ENCODE measurements at regions not wholly inside any gene's neighbourhood (a gene's known extent, or its start where the extent isn't known, plus 50 kb on each side); places are given as distances from the start of the nearest gene placed in this dataset.

DNA sequence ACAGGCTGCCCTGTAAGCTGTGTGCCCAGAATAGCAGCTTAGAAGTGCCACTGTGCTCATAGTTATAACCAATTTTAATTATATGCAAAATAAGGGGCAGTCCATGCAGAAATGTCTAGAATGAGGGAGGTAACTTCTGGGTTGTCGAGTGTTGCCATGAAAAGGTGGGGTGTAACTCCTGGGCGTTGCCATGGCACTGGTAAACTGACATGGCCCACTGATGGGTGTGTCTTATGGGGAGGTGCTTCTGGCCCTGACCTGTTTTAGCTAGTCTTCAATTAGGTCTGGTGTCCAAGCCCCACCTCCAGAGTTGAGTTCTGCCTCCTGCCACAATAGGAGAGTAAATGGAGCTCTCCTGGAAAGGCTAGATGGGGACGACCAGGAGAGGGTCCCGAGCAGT is 120.6 kb downstream of the SALL1 start:
- TF ChIP-seq, protein P1, sequence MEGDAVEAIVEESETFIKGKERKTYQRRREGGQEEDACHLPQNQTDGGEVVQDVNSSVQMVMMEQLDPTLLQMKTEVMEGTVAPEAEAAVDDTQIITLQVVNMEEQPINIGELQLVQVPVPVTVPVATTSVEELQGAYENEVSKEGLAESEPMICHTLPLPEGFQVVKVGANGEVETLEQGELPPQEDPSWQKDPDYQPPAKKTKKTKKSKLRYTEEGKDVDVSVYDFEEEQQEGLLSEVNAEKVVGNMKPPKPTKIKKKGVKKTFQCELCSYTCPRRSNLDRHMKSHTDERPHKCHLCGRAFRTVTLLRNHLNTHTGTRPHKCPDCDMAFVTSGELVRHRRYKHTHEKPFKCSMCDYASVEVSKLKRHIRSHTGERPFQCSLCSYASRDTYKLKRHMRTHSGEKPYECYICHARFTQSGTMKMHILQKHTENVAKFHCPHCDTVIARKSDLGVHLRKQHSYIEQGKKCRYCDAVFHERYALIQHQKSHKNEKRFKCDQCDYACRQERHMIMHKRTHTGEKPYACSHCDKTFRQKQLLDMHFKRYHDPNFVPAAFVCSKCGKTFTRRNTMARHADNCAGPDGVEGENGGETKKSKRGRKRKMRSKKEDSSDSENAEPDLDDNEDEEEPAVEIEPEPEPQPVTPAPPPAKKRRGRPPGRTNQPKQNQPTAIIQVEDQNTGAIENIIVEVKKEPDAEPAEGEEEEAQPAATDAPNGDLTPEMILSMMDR (IDR thresholded peaks at IDR 0.05) = no peak
- no peak for TF ChIP-seq POLR2A (IDR thresholded peaks at IDR 0.05)
